Activated T-cell treated with anti-CD3 and anti-CD28 coated beads, Interleukin-2, amount 50 U/mL, for 4 hours (primary cell): ENCODE measurements at regions not wholly inside any gene's neighbourhood (a gene's known extent, or its start where the extent isn't known, plus 50 kb on each side); places are given as distances from the start of the nearest gene placed in this dataset.

Experiments used
- ATAC-seq, 2 donors: fragments of 200-7000 bp; cut with Tn5 transposase; one replicate each; pipeline ENCODE4 v1.10.0; 2021
- DNase-seq: peaks from one replicate; pipeline ENCODE4 v3.0.0-alpha.2; 2020
- H3K27me3 Mint-ChIP-seq: one replicate; pipeline ENCODE4 v1.8.0; 2021; ENCODE audit warnings: low read depth, mixed read lengths
- H3K36me3 Mint-ChIP-seq: one replicate; pipeline ENCODE4 v1.8.0; 2022; ENCODE audit warnings: mixed read lengths; ENCODE audit not compliant: insufficient read depth
- H3K4me1 Mint-ChIP-seq: one replicate; pipeline ENCODE4 v1.8.0; 2021; ENCODE audit warnings: low read depth, mixed read lengths
- H3K4me3 Mint-ChIP-seq: one replicate; pipeline ENCODE4 v1.8.0; 2021; ENCODE audit warnings: mild to moderate bottlenecking, moderate library complexity, mixed read lengths
- H3K9me3 Mint-ChIP-seq: one replicate; pipeline ENCODE4 v1.8.0; 2021; ENCODE audit warnings: mixed read lengths

DNA sequence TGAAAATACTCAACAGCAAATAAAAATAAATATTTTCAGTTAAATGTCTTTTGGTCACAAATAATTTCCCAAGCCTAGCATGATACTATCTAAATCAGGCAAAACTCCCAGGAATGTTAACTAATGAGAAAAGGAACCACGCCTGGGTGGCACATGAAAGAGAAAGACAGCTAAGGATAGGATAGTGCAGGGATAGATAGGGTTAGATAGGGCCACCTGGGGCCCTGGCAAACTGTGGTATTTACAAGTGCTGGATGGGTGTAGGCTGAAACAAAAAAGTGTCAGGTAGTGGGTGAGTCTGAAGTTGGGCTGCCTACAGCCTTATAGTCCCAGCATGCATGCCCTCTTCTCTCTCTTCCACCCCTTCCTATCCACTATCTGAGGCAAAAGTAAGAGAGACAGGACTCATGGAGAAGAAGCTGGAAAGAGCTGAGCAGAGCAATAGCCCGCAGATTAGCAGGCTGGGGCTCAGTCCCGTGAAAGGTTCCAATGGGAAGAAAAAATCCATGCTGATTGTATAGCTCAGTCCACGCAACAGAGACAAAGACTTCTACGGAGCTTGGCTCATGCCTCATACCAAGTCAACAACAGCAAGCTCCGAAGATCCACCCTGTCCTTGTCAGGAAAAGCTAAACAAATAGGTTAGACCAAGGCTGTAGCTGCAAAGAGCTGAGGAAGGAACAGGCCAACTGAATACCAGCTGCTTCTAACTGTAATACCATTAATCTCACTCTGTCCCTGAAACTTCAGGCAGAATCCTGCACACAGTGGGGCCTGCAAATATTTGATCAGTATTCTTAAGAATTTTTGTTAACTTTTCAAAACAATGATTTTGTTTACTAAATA lies 342.1 kb upstream of the ATP11B start:
- no peak overlapping the region for H3K4me3 Mint-ChIP-seq
- ATAC-seq: no peak
- no peaks in the 10 kb centered on the region for H3K36me3 Mint-ChIP-seq
- DNase-seq: no peak
- no peaks in the 10 kb centered on the region for H3K27me3 Mint-ChIP-seq
- no peaks in the 10 kb centered on the region for H3K9me3 Mint-ChIP-seq
- H3K4me1 Mint-ChIP-seq: no peaks in the 10 kb centered on the region

DNA sequence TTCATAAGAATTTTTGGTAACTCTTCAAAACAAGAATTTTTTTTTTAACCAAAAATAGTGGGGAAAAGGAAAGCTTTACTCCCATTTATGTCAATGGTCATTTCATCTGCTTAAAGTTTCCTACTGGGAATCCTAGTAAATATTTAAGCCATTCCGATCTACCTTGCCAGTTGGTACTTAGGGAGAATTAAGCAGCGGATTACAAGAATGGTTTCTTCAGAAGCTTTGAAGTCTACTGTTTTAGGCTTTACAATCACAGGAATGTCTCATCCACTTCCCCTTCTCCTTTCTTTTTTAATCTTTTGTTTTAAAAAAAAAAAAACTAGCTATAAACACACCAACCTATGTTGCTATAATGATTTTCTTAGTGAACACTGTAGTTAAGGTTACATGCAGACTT lies 341.4 kb upstream of the ATP11B start:
- Mint-ChIP-seq H3K36me3 (no peaks in the 10 kb centered on the region), H3K4me3 (no peak overlapping the region), H3K9me3 (no peaks in the 10 kb centered on the region), H3K4me1 (no peaks in the 10 kb centered on the region), H3K27me3 (no peaks in the 10 kb centered on the region)
- ATAC-seq: no peak
- no peak for DNase-seq

DNA sequence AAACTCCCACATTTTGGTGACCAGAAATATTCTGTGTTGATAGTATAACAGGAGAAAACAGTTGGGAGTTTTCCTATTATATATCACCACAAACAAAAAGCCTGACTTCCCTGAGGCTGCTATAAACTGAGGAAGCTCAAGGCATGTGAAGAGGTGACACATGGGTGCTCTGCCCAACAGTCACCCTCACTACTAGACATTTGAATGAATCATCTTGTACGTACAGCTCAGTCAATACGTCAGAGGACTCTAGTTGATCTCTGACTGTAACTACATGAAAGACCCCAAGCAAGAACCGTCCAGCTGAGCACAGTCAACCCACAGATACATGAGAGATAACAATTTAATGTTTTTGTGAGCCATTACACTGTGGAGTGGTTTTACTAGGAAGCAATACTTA lies 338.3 kb upstream of the ATP11B start:
- peaks cover 3% of the 10 kb centered on the region for H3K9me3 Mint-ChIP-seq
- no peaks in the 10 kb centered on the region for H3K4me1 Mint-ChIP-seq
- H3K36me3 Mint-ChIP-seq: no peaks in the 10 kb centered on the region
- DNase-seq (no peak), ATAC-seq (no peak)
- no peak overlapping the region for H3K4me3 Mint-ChIP-seq
- H3K27me3 Mint-ChIP-seq: no peaks in the 10 kb centered on the region

DNA sequence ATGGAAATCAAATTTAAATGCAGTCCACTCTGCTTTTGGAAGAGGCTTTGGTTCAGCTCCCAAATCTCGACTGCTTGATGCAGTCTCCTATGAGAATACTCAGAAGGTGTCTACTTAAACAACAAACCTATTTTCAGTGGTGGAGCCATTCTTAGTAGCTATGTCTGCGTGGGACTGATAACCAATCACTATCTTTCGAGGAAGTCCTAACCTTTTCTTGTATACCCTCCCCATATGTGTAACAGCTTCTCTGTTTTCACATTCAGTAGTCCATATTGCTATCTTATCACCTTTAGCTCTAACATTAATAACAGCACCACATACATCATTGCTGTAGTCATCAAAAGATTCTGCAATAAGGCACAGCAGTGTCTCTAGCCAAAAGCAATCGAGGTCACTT lies 333.0 kb upstream of the ATP11B start:
- ATAC-seq (no peak), DNase-seq (no peak)
- Mint-ChIP-seq H3K9me3 (peaks cover 8% of the 10 kb centered on the region), H3K4me1 (no peaks in the 10 kb centered on the region), H3K27me3 (no peaks in the 10 kb centered on the region), H3K36me3 (no peaks in the 10 kb centered on the region), H3K4me3 (no peak overlapping the region)

DNA sequence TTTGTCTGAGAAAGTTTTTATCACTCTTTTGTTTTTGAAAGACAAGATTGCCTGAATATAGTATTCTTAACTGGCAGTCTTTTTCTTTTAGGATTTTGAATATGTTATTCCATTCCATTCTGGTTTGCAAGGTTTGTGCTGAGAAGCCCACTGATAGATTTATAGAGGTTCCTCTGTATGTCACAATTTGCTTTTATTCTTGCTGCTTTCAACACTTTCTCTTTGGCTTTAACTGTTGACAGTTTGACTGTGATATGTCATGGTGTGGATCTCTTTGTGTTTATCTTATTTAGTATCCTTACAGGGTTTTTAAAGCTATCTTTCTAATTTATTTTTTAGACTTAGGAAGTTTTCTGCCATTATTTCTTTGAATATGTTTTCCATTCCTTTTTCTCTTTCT lies 331.2 kb upstream of the ATP11B start:
- H3K9me3 Mint-ChIP-seq: peaks cover 8% of the 10 kb centered on the region
- no peaks in the 10 kb centered on the region for H3K27me3 Mint-ChIP-seq
- H3K36me3 Mint-ChIP-seq: no peaks in the 10 kb centered on the region
- ATAC-seq (no peak), DNase-seq (no peak)
- no peak overlapping the region for H3K4me3 Mint-ChIP-seq
- H3K4me1 Mint-ChIP-seq: no peaks in the 10 kb centered on the region

DNA sequence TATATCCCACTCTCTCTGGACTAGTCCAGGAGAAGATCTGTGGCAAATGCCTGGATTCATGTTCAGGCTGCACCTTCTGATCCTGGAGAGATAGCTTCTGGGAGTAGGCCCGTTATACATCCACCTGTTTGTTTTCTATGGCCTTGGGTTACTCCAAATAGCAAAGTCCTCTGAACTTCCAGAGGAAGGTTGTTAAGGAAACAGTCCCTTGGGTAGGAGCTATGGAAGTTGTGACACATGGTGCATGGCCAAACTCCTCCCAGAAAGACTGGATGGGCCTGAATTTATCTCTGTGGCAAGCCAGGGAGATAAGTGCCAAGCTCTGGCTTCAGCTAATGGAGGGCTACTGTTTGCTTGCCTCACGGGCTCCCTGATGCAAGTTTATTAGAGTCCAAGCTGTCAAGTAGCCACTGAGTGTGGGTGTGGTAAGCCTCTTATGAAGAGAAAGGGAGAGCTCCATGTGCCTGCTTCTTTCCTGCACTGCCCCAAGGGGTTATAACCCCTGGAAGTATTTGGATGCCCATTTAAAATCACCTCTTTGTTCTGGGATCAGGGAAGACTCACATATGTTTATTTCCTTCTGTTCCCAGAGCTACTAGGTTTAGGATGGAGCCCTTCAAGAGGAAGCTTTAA lies 328.7 kb upstream of the ATP11B start:
- DNase-seq (no peak), ATAC-seq (no peak)
- H3K27me3 Mint-ChIP-seq: no peaks in the 10 kb centered on the region
- H3K4me3 Mint-ChIP-seq: no peak overlapping the region
- H3K36me3 Mint-ChIP-seq: no peaks in the 10 kb centered on the region
- H3K4me1 Mint-ChIP-seq: no peaks in the 10 kb centered on the region
- H3K9me3 Mint-ChIP-seq: peaks cover 11% of the 10 kb centered on the region

DNA sequence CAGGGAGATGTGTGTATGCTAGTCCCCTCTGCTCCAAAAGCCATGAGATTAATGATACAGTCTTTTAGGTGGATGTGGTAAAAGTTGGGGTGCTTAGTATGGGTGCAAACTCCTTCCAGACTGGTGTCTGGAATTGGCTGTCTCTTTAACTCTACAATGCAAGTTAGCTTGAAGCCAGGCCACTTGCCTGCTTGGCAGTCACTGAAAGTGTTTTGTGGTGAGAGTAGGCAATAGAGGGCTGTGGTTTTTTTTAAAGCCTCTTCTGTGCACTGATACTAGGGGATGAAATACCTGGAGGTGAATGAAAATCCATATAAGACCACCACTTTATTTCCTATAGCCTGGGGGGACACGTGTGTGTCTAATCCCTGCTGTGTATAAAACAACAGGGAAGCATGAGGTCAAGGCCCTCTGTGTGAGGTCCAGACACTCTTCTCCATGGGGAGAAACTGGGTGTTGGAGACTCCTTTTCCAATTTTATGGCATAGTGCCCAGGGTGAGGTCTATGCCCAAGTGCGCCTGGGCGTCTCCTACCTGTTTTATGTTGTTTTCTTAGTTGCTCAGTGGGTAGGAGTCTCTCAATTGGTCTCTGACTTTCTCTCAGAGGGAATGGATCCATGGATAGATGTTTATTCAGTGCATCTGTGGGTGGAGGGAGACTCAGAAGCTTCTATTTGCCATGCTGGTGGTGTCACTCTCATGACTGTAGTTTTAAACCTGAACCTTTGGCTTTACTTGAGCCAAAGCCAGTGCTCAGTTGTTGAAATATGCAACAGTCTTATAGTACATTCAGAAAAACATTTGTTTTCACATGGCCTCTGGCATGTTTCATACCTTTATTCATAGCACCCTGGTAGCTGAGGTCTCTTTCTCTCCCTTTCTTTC lies 327.8 kb upstream of the ATP11B start:
- Mint-ChIP-seq H3K4me1 (no peaks in the 10 kb centered on the region), H3K9me3 (peaks cover 11% of the 10 kb centered on the region), H3K4me3 (no peak overlapping the region), H3K27me3 (no peaks in the 10 kb centered on the region), H3K36me3 (no peaks in the 10 kb centered on the region)
- ATAC-seq (no peak), DNase-seq (no peak)

DNA sequence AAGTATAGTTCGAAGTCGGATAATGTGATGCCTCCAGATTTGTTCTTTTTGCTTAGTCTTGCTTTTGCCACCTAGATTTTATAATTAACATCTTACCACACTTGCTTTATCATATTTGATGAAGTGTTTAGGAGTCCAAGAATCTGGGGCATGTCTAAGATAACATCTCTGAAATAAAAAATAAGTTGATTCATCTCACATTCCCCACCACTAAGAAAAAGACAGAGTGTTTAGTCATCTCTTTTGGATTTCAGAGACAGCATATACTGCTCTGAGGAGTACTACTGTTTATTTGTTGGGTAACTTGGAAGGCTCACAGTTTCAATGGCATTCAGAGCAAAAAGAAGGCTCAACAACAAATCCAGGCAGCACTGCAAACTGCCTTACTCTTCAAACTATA lies 324.2 kb upstream of the ATP11B start:
- peaks cover 6% of the 10 kb centered on the region for H3K9me3 Mint-ChIP-seq
- no peaks in the 10 kb centered on the region for H3K4me1 Mint-ChIP-seq
- H3K27me3 Mint-ChIP-seq: no peaks in the 10 kb centered on the region
- H3K4me3 Mint-ChIP-seq: no peak overlapping the region
- no peaks in the 10 kb centered on the region for H3K36me3 Mint-ChIP-seq
- no peak for DNase-seq
- no peak for ATAC-seq

DNA sequence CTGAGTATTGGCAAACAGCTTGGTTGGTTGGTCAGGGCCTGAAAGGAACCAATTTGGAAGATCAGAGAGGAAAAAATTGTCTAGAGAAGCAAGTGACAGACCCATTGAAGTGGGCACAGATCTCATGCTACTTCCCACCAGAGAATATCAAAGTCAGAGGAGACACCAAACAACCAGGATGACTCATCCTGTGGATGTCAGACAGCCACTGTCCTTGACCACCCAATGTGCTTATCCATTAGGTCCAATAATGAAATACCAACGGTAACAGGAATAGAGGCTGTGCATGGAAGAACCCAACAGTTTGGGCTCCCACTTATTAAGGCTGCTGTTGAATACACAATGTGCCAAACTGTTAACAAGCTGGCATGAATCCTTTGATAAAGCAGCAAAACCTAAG lies 323.1 kb upstream of the ATP11B start:
- Mint-ChIP-seq H3K4me1 (no peaks in the 10 kb centered on the region), H3K4me3 (no peak overlapping the region), H3K9me3 (peaks cover 6% of the 10 kb centered on the region), H3K36me3 (no peaks in the 10 kb centered on the region), H3K27me3 (no peaks in the 10 kb centered on the region)
- no peak for ATAC-seq
- DNase-seq: no peak

DNA sequence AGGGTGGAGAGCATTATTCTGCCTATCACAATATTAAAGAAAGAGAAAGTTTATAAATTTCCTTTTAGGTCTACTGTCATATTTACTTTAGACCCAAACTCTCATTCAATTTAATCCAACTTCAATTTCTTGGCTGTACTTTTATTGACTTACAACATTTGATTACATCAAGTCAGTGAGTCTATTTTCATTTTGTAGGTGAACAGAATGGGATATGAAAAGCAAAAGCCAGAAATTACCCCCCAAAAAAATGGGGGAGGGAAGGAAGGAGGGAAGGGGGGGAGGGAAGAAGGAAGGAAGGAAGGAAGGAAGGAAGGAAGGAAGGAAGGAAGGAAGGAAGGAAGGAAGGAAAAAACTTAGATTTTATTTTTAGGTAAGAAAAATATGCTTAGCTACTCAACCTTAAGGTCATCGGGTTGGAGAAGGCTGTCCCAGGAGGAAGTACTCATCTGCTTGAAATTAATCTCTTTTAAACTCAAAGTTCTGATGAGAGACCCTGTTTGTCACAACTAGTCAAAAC lies 320.1 kb upstream of the ATP11B start:
- ATAC-seq (no peak), DNase-seq (no peak)
- Mint-ChIP-seq H3K9me3 (peaks cover 6% of the 10 kb centered on the region), H3K4me3 (no peak overlapping the region), H3K27me3 (no peaks in the 10 kb centered on the region), H3K4me1 (no peaks in the 10 kb centered on the region), H3K36me3 (no peaks in the 10 kb centered on the region)

DNA sequence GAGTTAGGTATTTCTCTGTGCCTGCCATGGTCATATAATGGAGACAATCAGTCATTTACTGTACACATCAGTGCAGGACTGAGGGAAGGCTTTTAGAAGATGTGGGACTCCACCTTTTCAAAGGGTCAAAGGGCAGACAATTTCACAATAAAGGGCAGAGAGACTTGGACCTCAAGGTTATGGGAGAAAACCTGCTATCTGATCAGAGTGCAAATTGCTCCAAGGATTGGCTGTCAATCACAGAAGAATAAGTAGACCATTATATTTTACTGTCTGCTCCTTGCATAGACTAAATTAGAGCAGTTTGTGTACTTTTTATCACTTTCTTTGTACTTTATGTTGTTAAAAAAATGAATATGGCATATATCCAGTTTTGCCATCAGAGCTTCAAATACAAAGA lies 314.9 kb upstream of the ATP11B start:
- Mint-ChIP-seq H3K27me3 (no peaks in the 10 kb centered on the region), H3K4me3 (no peak overlapping the region), H3K4me1 (no peaks in the 10 kb centered on the region), H3K36me3 (no peaks in the 10 kb centered on the region), H3K9me3 (no peaks in the 10 kb centered on the region)
- ATAC-seq: no peak
- DNase-seq: no peak

DNA sequence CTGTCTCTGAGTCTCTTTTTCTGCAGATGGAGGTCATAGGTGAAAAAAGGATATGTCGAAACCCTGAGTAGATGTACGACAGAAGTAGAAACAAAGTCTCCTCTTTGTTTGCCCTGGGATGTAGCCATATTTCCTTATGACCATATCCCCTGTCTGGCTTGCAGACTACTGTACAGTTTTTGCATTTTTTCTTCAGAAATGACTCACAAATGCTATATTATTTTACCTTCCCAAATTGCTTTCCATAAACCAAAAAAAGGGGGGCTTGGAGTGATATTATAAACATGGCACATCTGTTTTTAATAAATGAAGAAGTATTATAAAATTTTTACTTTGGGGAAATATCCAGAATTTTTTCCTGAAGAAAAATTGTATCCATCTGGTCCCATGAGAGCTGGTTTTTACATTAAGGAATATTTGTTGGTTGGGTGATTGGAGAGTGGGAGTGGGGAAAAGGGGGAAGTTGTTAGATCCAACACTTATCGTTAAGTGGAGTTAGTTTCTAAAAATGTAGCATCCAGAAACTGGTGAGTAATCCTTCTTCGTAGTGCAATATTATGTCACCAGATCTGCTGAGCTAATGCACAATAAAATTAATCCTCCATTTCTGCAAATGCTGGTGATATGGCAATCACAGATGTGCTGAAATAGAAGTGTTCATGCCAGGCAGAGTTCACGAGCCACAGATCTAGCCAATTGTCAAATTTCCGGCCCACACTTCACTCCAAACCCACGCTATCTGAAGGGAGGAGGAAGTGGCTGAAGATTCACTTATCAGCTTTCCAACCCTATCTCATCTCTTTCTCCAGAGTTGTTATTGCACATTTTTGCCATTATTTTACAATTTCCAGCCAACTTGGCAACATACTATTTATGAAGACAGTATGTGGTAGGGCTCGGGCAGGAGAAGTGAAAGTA lies 313.6 kb upstream of the ATP11B start:
- H3K4me1 Mint-ChIP-seq: no peaks in the 10 kb centered on the region
- H3K9me3 Mint-ChIP-seq: no peaks in the 10 kb centered on the region
- no peak overlapping the region for H3K4me3 Mint-ChIP-seq
- H3K36me3 Mint-ChIP-seq: no peaks in the 10 kb centered on the region
- DNase-seq (no peak), ATAC-seq (no peak)
- H3K27me3 Mint-ChIP-seq: no peaks in the 10 kb centered on the region

DNA sequence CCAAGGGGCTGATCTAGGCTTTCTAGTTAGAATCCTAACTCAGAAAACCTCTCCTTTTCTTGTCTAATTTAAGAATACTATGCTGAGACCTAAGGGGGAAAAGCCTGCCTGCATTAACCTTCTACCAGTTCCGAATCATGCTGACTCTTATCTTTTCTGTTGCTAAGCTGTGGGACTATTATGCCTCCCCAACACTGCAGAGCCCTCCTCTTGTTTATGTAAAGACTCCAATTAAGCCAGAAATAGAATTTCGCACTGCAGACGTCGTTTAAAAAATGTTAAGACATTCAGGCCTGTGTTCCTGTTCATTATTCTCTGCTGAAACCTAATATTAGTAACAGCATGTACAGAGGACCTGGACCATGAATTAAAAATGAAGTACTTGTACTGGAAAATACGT lies 310.6 kb upstream of the ATP11B start:
- ATAC-seq: no peak
- H3K9me3 Mint-ChIP-seq: no peaks in the 10 kb centered on the region
- no peaks in the 10 kb centered on the region for H3K36me3 Mint-ChIP-seq
- H3K4me3 Mint-ChIP-seq: no peak overlapping the region
- H3K4me1 Mint-ChIP-seq: no peaks in the 10 kb centered on the region
- peaks cover 2% of the 10 kb centered on the region for H3K27me3 Mint-ChIP-seq
- DNase-seq: no peak

DNA sequence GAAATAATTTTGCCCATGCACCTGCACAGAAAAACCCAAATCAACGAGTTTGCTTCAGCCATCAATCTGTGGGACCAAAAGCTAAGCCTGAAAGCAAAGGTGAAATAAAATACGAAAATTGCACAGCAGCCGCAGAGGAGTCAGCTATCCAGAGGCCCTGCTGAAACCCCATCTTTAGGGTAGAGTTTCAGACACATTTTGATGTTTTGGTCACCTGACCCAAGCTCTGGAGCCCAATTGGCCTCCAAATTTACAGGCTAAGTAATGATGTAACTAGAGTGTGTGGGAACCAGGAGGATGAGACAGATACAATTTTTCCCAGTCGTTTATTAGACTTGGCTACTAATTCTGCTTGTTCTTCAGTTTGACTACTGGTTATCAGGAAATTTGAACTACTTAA lies 308.6 kb upstream of the ATP11B start:
- ATAC-seq: no peak
- no peaks in the 10 kb centered on the region for H3K4me1 Mint-ChIP-seq
- no peak overlapping the region for H3K4me3 Mint-ChIP-seq
- H3K36me3 Mint-ChIP-seq: no peaks in the 10 kb centered on the region
- peaks cover 2% of the 10 kb centered on the region for H3K27me3 Mint-ChIP-seq
- no peak for DNase-seq
- no peaks in the 10 kb centered on the region for H3K9me3 Mint-ChIP-seq
